Kidney (tissue), 13 donors: ENCODE measurements at regions not wholly inside any gene's neighbourhood (a gene's known extent, or its start where the extent isn't known, plus 50 kb on each side); places are given as distances from the start of the nearest gene placed in this dataset.
"Not testable (repeated sequence)": the region's sequence is repeated elsewhere in the genome, so short reads cannot be mapped to it uniquely, and the experiment has no call there.

Source experiments
- DNase-seq, 5 donors: peaks; one replicate each; pipeline ENCODE4 v3.0.0-alpha.2; 2013 to 2020
- FAIRE-seq: peaks from 2 replicates; lab custom pipeline; 2012; peaks lifted over from hg19 to GRCh38; lab: Jason Lieb, UNC
- H3K27ac ChIP-seq, 2 donors: one replicate each; pipeline ENCODE4 v1.7.0; 2013; ENCODE audit warnings: low read depth in 2 of 2, low read length in 2 of 2, inconsistent platforms in 1 of 2
- H3K27me3 ChIP-seq: one replicate; pipeline ENCODE4 v1.7.1; 2013; ENCODE audit warnings: low read length, inconsistent platforms; ENCODE audit not compliant: control insufficient read depth, insufficient read depth
- H3K36me3 ChIP-seq, 3 donors: one replicate each; pipeline versions ENCODE4 v1.7.0 to v1.7.1; 2013; ENCODE audit warnings: low read length in 3 of 3, control low read depth in 1 of 3, inconsistent platforms in 1 of 3; ENCODE audit not compliant: insufficient read depth in 3 of 3, control insufficient read depth in 2 of 3
- H3K4me1 ChIP-seq, 3 donors: one replicate each; pipeline versions ENCODE4 v1.7.0 to v1.7.1; 2013; ENCODE audit warnings: low read length in 3 of 3, inconsistent platforms in 1 of 3, low read depth in 1 of 3; ENCODE audit not compliant: control insufficient read depth in 2 of 3, insufficient read depth in 2 of 3
- H3K4me3 ChIP-seq, 3 donors: one replicate each; pipeline versions ENCODE4 v1.7.0 to v1.8.1; 2013; ENCODE audit warnings: low read length in 3 of 3, control low read depth in 1 of 3, inconsistent platforms in 1 of 3
- H3K9ac ChIP-seq, 3 donors: one replicate each; pipeline versions ENCODE4 v1.7.0 to v1.7.1; 2013; ENCODE audit warnings: low read length in 3 of 3, control low read depth in 1 of 3, inconsistent platforms in 1 of 3
- H3K9me3 ChIP-seq, 3 donors: one replicate each; pipeline versions ENCODE4 v1.7.0 to v1.7.1; 2013; ENCODE audit warnings: low read length in 3 of 3, control low read depth in 1 of 3, inconsistent platforms in 1 of 3; ENCODE audit not compliant: control insufficient read depth in 2 of 3, insufficient read depth in 1 of 3
- CTCF ChIP-seq: IDR thresholded peaks from 3 replicates; pipeline ENCODE4 v1.5.1; 2012; ENCODE audit warnings: mild to moderate bottlenecking, moderate library complexity, borderline replicate concordance; ENCODE audit not compliant: insufficient read depth; ENCODE audit errors: extremely low read depth
- intact Hi-C: fragments of 100-400 bp; cut with DNase I; formaldehyde crosslinking; loops from one replicate; pipeline ENCODE4 v1.11.1; 2022
- donor health status: control.
- donor health status: control.
- donor health status: control.
- donor health status: control.
- donor health status: control.
- donor health status: DM: yes; HTN: yes; CAD: no.
- donor health status: Normal renal cell carcinoma (clear cell type).

- Histone ChIP-seq H3K4me1 (no peaks in the 10 kb centered on the region), H3K9ac (no peak overlapping the region), H3K27me3 (no peaks in the 10 kb centered on the region), H3K4me3 (no peak overlapping the region), H3K27ac (no peak overlapping the region), H3K36me3 (no peaks in the 10 kb centered on the region), H3K9me3 (peaks cover 0 to 2% (median 0%) of the 10 kb centered on the region in 3 donors)
- FAIRE-seq (no peak), DNase-seq (no peak)
- no peak for TF ChIP-seq CTCF
- intact Hi-C loops: no loop called here
Observed at GRCh38 chr13:48833412-48833811, 142.3 kb upstream of the FNDC3A start.

- H3K36me3 ChIP-seq, FAIRE-seq, DNase-seq, intact Hi-C loops, H3K27me3 ChIP-seq, H3K9ac ChIP-seq, H3K27ac ChIP-seq, H3K9me3 ChIP-seq, H3K4me3 ChIP-seq, H3K4me1 ChIP-seq: not testable (repeated sequence)
Observed at GRCh38 chr13:48835326-48835725, 140.4 kb upstream of the FNDC3A start.

GRCh38 chr13:48838193-48838973 is 137.3 kb upstream of the FNDC3A start:
- H3K4me1 ChIP-seq: no peaks in the 10 kb centered on the region

More at GRCh38 chr13:48838193-48838973, 137.3 kb upstream of the FNDC3A start:
- no peaks in the 10 kb centered on the region for H3K9me3 ChIP-seq
- H3K27ac ChIP-seq: no peak overlapping the region
- FAIRE-seq: no peak
- no peak for TF ChIP-seq CTCF
- no peaks in the 10 kb centered on the region for H3K36me3 ChIP-seq
- H3K9ac ChIP-seq: no peak overlapping the region
- no peak overlapping the region for H3K4me3 ChIP-seq
- peak in 1 of 5 donors; percentile 51 for DNase-seq
- H3K27me3 ChIP-seq: no peaks in the 10 kb centered on the region
- intact Hi-C loops: no loop called here
